ENCODE measurements at regions not wholly inside any gene's neighbourhood (a gene's known extent, or its start where the extent isn't known, plus 50 kb on each side); places are given as distances from the start of the nearest gene placed in this dataset.

GRCh38 chr3:146783446-146783845 lies 178.3 kb upstream of the PLSCR5 start:
- intact Hi-C loops (cut with micrococcal nuclease) (no loop called here), in situ Hi-C loops (cut with MboI; ENCODE audit: low sequenced_read_pairs) (no loop called here), dilution Hi-C loops (cut with HindIII; ENCODE audit: low sequenced_read_pairs, unreplicated experiment) (no loop called here)
- TF ChIP-seq USF2 (IDR thresholded peaks at IDR 0.05; ENCODE audit: low read depth, low read length): no peak
- no peak for TF ChIP-seq RCOR1 (IDR thresholded peaks at IDR 0.05; ENCODE audit: insufficient replicate concordance, low read length)
- TF ChIP-seq RAD21 (IDR thresholded peaks at IDR 0.05; ENCODE audit: low read length): no peak
- TF ChIP-seq CEBPB (IDR thresholded peaks at IDR 0.05; ENCODE audit: low read depth, low read length): no peak
- TF ChIP-seq CHD1 (IDR thresholded peaks at IDR 0.05; ENCODE audit: low read depth, low read length): no peak
- no peak for TF ChIP-seq SMC3 (IDR thresholded peaks at IDR 0.05; ENCODE audit: low read depth, low read length)
- no peak for TF ChIP-seq ELK1 (IDR thresholded peaks at IDR 0.05; ENCODE audit: borderline replicate concordance, low read depth, low read length)
- TF ChIP-seq BHLHE40 (IDR thresholded peaks at IDR 0.05; ENCODE audit: low read depth, low read length): no peak
- Histone ChIP-seq H3K9me3 (ENCODE audit: control insufficient read depth, insufficient read depth, low read length) (no peaks in the 10 kb centered on the region), H3K4me2 (ENCODE audit: low read depth, low read length) (no peak overlapping the region), H3K9me1 (ENCODE audit: insufficient read depth, low read length) (no peaks in the 10 kb centered on the region), H4K8ac (ENCODE audit: low read depth in 2 of 2, low read length in 2 of 2) (0 out of 4 replicates have a peak overlapping the region, but pooled peaks of 1 of the 2 experiments have one; percentile 33), H2BK20ac (ENCODE audit: low read depth, low read length) (no peak overlapping the region), H3K23ac (ENCODE audit: low read depth, low read length) (no peak overlapping the region), H3K36me3 (ENCODE audit: control insufficient read depth, insufficient read depth, low read length) (no peaks in the 10 kb centered on the region), H3K18ac (ENCODE audit: low read depth, low read length) (no peak overlapping the region), H4K5ac (ENCODE audit: low read depth, low read length) (no peak overlapping the region), H2AFZ (replicated peaks; ENCODE audit: low read length, poor library complexity) (no peak overlapping the region), H3K56ac (ENCODE audit: extremely low read depth, insufficient read depth, low read length) (no peak overlapping the region), H3K4ac (ENCODE audit: low read depth, low read length) (no peak overlapping the region), H3K9ac (ENCODE audit: low read depth, low read length) (no peak overlapping the region), H3K79me1 (ENCODE audit: low read depth in 1 of 2, low read length in 2 of 2) (no peaks in the 10 kb centered on the region), H3K4me1 (ENCODE audit: control insufficient read depth, insufficient read depth, low read length) (no peaks in the 10 kb centered on the region), H2BK15ac (ENCODE audit: low read depth, low read length) (no peak overlapping the region), H2AK5ac (ENCODE audit: low read depth, low read length) (no peak overlapping the region), H2AK9ac (replicated peaks; ENCODE audit: low read depth, low read length, poor library complexity) (no peak overlapping the region), H3K14ac (replicated peaks; ENCODE audit: low read depth, low read length) (no peak overlapping the region), H2BK120ac (ENCODE audit: low read depth, low read length) (no peak overlapping the region), H3K4me3 (ENCODE audit: insufficient read depth, low read depth, low read length) (no peak overlapping the region), H4K91ac (ENCODE audit: insufficient read depth, low read depth, low read length) (no peak overlapping the region), H3K27ac (ENCODE audit: insufficient read depth, low read length) (no peak overlapping the region), H4K20me1 (ENCODE audit: insufficient read depth, low read length) (no peaks in the 10 kb centered on the region), H3K27me3 (ENCODE audit: control insufficient read depth, insufficient read depth, low read length) (no peaks in the 10 kb centered on the region), H2BK5ac (ENCODE audit: low read depth, low read length, poor library complexity, severe bottlenecking) (no peak overlapping the region)
- ATAC-seq (ENCODE audit: low read depth) (no peak), DNase-seq (no peak)
- WGBS, 2 experiments (ENCODE audit: extremely low coverage in 2 of 2, insufficient read length in 1 of 2): no CpG with 5 or more reads among the region's 2 CpGs
- POLR2A ChIA-PET (ENCODE audit: unreplicated experiment): no interaction called here
- no TSS peak for BruUV-seq (replicated peaks)
- CTCF ChIA-PET: no interaction called here
